ENCODE measurements at regions not wholly inside any gene's neighbourhood (a gene's known extent, or its start where the extent isn't known, plus 50 kb on each side); places are given as distances from the start of the nearest gene placed in this dataset.

- no peaks in the 10 kb centered on the region for H3K9me2 ChIP-seq (replicated peaks; ENCODE audit: control insufficient read depth, low read length)
- H3K4me2 ChIP-seq (ENCODE audit: low read length): no peak overlapping the region
- no peaks in the 10 kb centered on the region for H3K27me3 ChIP-seq (ENCODE audit: control insufficient read depth, low read length)
- TF ChIP-seq CTCF (IDR thresholded peaks at IDR 0.05; ENCODE audit: low read depth, low read length, poor library complexity, severe bottlenecking): no peak
- TF ChIP-seq EZH2phosphoT487 (IDR thresholded peaks at IDR 0.05; ENCODE audit: borderline replicate concordance, low read length): no peak
- no peaks in the 10 kb centered on the region for H3K9me3 ChIP-seq (ENCODE audit: control insufficient read depth, insufficient read depth, low read length)
- no peak overlapping the region for H3K27ac ChIP-seq (ENCODE audit: low read depth, low read length)
- H3K79me2 ChIP-seq (ENCODE audit: control insufficient read depth, low read length): no peaks in the 10 kb centered on the region
- H4K20me1 ChIP-seq (ENCODE audit: control insufficient read depth, insufficient read depth, low read depth, low read length): no peaks in the 10 kb centered on the region
- no peak overlapping the region for H3K4me3 ChIP-seq (ENCODE audit: low read length)
- H3K36me3 ChIP-seq (ENCODE audit: control insufficient read depth, low read length): no peaks in the 10 kb centered on the region
- no peaks in the 10 kb centered on the region for H3K4me1 ChIP-seq (ENCODE audit: control insufficient read depth, low read length)
- H3F3A ChIP-seq (ENCODE audit: control insufficient read depth, insufficient read depth): no peaks in the 10 kb centered on the region
These were observed 56.0 kb downstream of the EN1 start for GRCh38 chr2:118791483-118791882.

GRCh38 chr2:118786746-118787145, 60.7 kb downstream of the EN1 start:
- Histone ChIP-seq H3F3A (ENCODE audit: control insufficient read depth, insufficient read depth) (no peaks in the 10 kb centered on the region), H4K20me1 (ENCODE audit: control insufficient read depth, insufficient read depth, low read depth, low read length) (no peaks in the 10 kb centered on the region), H3K27ac (ENCODE audit: low read depth, low read length) (no peak overlapping the region), H3K36me3 (ENCODE audit: control insufficient read depth, low read length) (no peaks in the 10 kb centered on the region), H3K9me2 (replicated peaks; ENCODE audit: control insufficient read depth, low read length) (no peaks in the 10 kb centered on the region), H3K79me2 (ENCODE audit: control insufficient read depth, low read length) (no peaks in the 10 kb centered on the region), H3K27me3 (ENCODE audit: control insufficient read depth, low read length) (peaks cover 2% of the 10 kb centered on the region; the same call in 1 of the 2 replicates), H3K4me1 (ENCODE audit: control insufficient read depth, low read length) (no peaks in the 10 kb centered on the region), H3K4me2 (ENCODE audit: low read length) (no peak overlapping the region), H3K4me3 (ENCODE audit: low read length) (no peak overlapping the region), H3K9me3 (ENCODE audit: control insufficient read depth, insufficient read depth, low read length) (no peaks in the 10 kb centered on the region)
- TF ChIP-seq EZH2phosphoT487 (IDR thresholded peaks at IDR 0.05; ENCODE audit: borderline replicate concordance, low read length): no peak
- TF ChIP-seq CTCF (IDR thresholded peaks at IDR 0.05; ENCODE audit: low read depth, low read length, poor library complexity, severe bottlenecking): no peak

- no peaks in the 10 kb centered on the region for H3K9me3 ChIP-seq (ENCODE audit: control insufficient read depth, insufficient read depth, low read length)
- no peaks in the 10 kb centered on the region for H3K4me1 ChIP-seq (ENCODE audit: control insufficient read depth, low read length)
- H4K20me1 ChIP-seq (ENCODE audit: control insufficient read depth, insufficient read depth, low read depth, low read length): no peaks in the 10 kb centered on the region
- no peaks in the 10 kb centered on the region for H3K9me2 ChIP-seq (replicated peaks; ENCODE audit: control insufficient read depth, low read length)
- no peak overlapping the region for H3K27ac ChIP-seq (ENCODE audit: low read depth, low read length)
- no peak overlapping the region for H3K4me3 ChIP-seq (ENCODE audit: low read length)
- no peaks in the 10 kb centered on the region for H3F3A ChIP-seq (ENCODE audit: control insufficient read depth, insufficient read depth)
- no peaks in the 10 kb centered on the region for H3K36me3 ChIP-seq (ENCODE audit: control insufficient read depth, low read length)
- peaks cover 2% of the 10 kb centered on the region; the same call in 1 of the 2 replicates for H3K27me3 ChIP-seq (ENCODE audit: control insufficient read depth, low read length)
- no peaks in the 10 kb centered on the region for H3K79me2 ChIP-seq (ENCODE audit: control insufficient read depth, low read length)
- TF ChIP-seq EZH2phosphoT487 (IDR thresholded peaks at IDR 0.05; ENCODE audit: borderline replicate concordance, low read length) (no peak), CTCF (IDR thresholded peaks at IDR 0.05; ENCODE audit: low read depth, low read length, poor library complexity, severe bottlenecking) (no peak)
- H3K4me2 ChIP-seq (ENCODE audit: low read length): no peak overlapping the region
These were observed 62.6 kb downstream of the EN1 start for GRCh38 chr2:118784860-118785259.

GRCh38 chr2:118779362-118779761, 68.1 kb downstream of the EN1 start:
- Histone ChIP-seq H3K4me1 (ENCODE audit: control insufficient read depth, low read length) (no peaks in the 10 kb centered on the region), H3K79me2 (ENCODE audit: control insufficient read depth, low read length) (no peaks in the 10 kb centered on the region), H3K4me2 (ENCODE audit: low read length) (no peak overlapping the region), H3K9me2 (replicated peaks; ENCODE audit: control insufficient read depth, low read length) (no peaks in the 10 kb centered on the region), H3K9me3 (ENCODE audit: control insufficient read depth, insufficient read depth, low read length) (no peaks in the 10 kb centered on the region), H4K20me1 (ENCODE audit: control insufficient read depth, insufficient read depth, low read depth, low read length) (no peaks in the 10 kb centered on the region), H3F3A (ENCODE audit: control insufficient read depth, insufficient read depth) (no peaks in the 10 kb centered on the region), H3K27ac (ENCODE audit: low read depth, low read length) (no peak overlapping the region), H3K27me3 (ENCODE audit: control insufficient read depth, low read length) (peaks cover 7% of the 10 kb centered on the region), H3K36me3 (ENCODE audit: control insufficient read depth, low read length) (no peaks in the 10 kb centered on the region), H3K4me3 (ENCODE audit: low read length) (no peak overlapping the region)
- TF ChIP-seq CTCF (IDR thresholded peaks at IDR 0.05; ENCODE audit: low read depth, low read length, poor library complexity, severe bottlenecking) (no peak), EZH2phosphoT487 (IDR thresholded peaks at IDR 0.05; ENCODE audit: borderline replicate concordance, low read length) (no peak)

All from DOHH2 (cell line).